CD4-positive, alpha-beta memory T cell (primary cell): ENCODE measurements at regions not wholly inside any gene's neighbourhood (a gene's known extent, or its start where the extent isn't known, plus 50 kb on each side); places are given as distances from the start of the nearest gene placed in this dataset.

Experiments
- CTCF ChIA-PET: fragments of 350-600 bp; sonication (Branson Sonifier 250); formaldehyde crosslinking; loops from one replicate; lab custom pipeline; 2021; ENCODE audit warnings: inconsistent platforms; ENCODE audit not compliant: partially characterized antibody; lab: Charles Lee
- POLR2A ChIA-PET: fragments of 350-600 bp; sonication (Branson Sonifier 250); formaldehyde crosslinking; loops from one replicate; lab custom pipeline; 2021; ENCODE audit not compliant: partially characterized antibody; lab: Charles Lee
- DNase-seq, 5 donors: peaks; one replicate each; pipeline versions ENCODE4 v3.0.0 to v3.0.0-alpha.2; 2020 to 2022; ENCODE audit warnings: mixed read lengths in 1 of 5
- H3K27ac ChIP-seq: one replicate; pipeline ENCODE4 v1.7.0; 2013; ENCODE audit warnings: low read depth, low read length
- H3K27me3 ChIP-seq: 2 replicates; pipeline ENCODE4 v1.7.0; 2013; ENCODE audit warnings: mild to moderate bottlenecking, low read length, moderate library complexity; ENCODE audit not compliant: insufficient read depth
- H3K36me3 ChIP-seq: 2 replicates; pipeline ENCODE4 v1.7.0; 2013; ENCODE audit warnings: mild to moderate bottlenecking, low read length, moderate library complexity; ENCODE audit not compliant: insufficient read depth
- H3K4me1 ChIP-seq: 2 replicates; pipeline ENCODE4 v1.7.0; 2013; ENCODE audit warnings: mild to moderate bottlenecking, low read length, moderate library complexity; ENCODE audit not compliant: insufficient read depth
- H3K4me3 ChIP-seq, 2 donors: one replicate each; pipeline ENCODE4 v1.7.0; 2013; ENCODE audit warnings: low read length in 2 of 2, mild to moderate bottlenecking in 1 of 2
- H3K9me3 ChIP-seq, 2 donors: one replicate each; pipeline ENCODE4 v1.7.0; 2013; ENCODE audit warnings: low read length in 2 of 2, control low read depth in 1 of 2; ENCODE audit not compliant: control insufficient read depth in 1 of 2
- H3K27ac Mint-ChIP-seq, 7 donors: one replicate each; pipeline ENCODE4 v1.8.0; 2020 to 2021; ENCODE audit warnings: mixed read lengths in 7 of 7, mild to moderate bottlenecking in 6 of 7, inconsistent platforms in 3 of 7, moderate library complexity in 3 of 7
- H3K27me3 Mint-ChIP-seq, 2 donors: one replicate each; pipeline ENCODE4 v1.8.0; 2020 to 2021; ENCODE audit warnings: mixed read lengths in 2 of 2
- H3K36me3 Mint-ChIP-seq, 2 donors: one replicate each; pipeline ENCODE4 v1.8.0; 2020 to 2021; ENCODE audit warnings: mixed read lengths in 2 of 2, inconsistent platforms in 1 of 2, mild to moderate bottlenecking in 1 of 2
- H3K4me1 Mint-ChIP-seq, 4 donors: one replicate each; pipeline ENCODE4 v1.8.0; 2020 to 2021; ENCODE audit warnings: mixed read lengths in 4 of 4, mild to moderate bottlenecking in 1 of 4
- H3K4me3 Mint-ChIP-seq, 8 donors: one replicate each; pipeline ENCODE4 v1.8.0; 2020 to 2021; ENCODE audit warnings: mixed read lengths in 8 of 8, mild to moderate bottlenecking in 7 of 8, moderate library complexity in 6 of 8, inconsistent platforms in 3 of 8
- H3K9me3 Mint-ChIP-seq, 8 donors: one replicate each; pipeline ENCODE4 v1.8.0; 2020 to 2021; ENCODE audit warnings: mixed read lengths in 8 of 8, mild to moderate bottlenecking in 5 of 8, inconsistent platforms in 3 of 8, moderate library complexity in 1 of 8
- intact Hi-C: fragments of 100-400 bp; cut with micrococcal nuclease; formaldehyde crosslinking; loops from one replicate; pipeline ENCODE4 v1.15.1; 2023

- H3K27ac Mint-ChIP-seq: no peak overlapping the region
- H3K4me1 Mint-ChIP-seq: no peaks in the 10 kb centered on the region
- H3K36me3 ChIP-seq: no peaks in the 10 kb centered on the region
- no peak overlapping the region for H3K4me3 Mint-ChIP-seq
- intact Hi-C loops: no loop called here
- no peaks in the 10 kb centered on the region for H3K36me3 Mint-ChIP-seq
- no peak overlapping the region for H3K4me3 ChIP-seq
- peaks cover 0 to 9% (median 1%) of the 10 kb centered on the region in 8 donors for H3K9me3 Mint-ChIP-seq
- H3K27me3 ChIP-seq: no peaks in the 10 kb centered on the region
- H3K4me1 ChIP-seq: no peaks in the 10 kb centered on the region
- H3K9me3 ChIP-seq: peaks cover 0 to 5% of the 10 kb centered on the region in 2 donors
- no peaks in the 10 kb centered on the region for H3K27me3 Mint-ChIP-seq
- no peak overlapping the region for H3K27ac ChIP-seq
- DNase-seq: no peak
- POLR2A ChIA-PET: no interaction called here
- CTCF ChIA-PET: no interaction called here
Measured at GRCh38 chr2:14750433-14750832, 117.9 kb downstream of the LRATD1 start.

- no peaks in the 10 kb centered on the region for H3K27me3 Mint-ChIP-seq
- CTCF ChIA-PET: no interaction called here
- Histone ChIP-seq H3K9me3 (peaks cover 0 to 1% of the 10 kb centered on the region in 2 donors), H3K36me3 (no peaks in the 10 kb centered on the region), H3K4me1 (no peaks in the 10 kb centered on the region), H3K27me3 (no peaks in the 10 kb centered on the region), H3K4me3 (no peak overlapping the region), H3K27ac (no peak overlapping the region)
- no peak overlapping the region for H3K4me3 Mint-ChIP-seq
- no peak overlapping the region for H3K27ac Mint-ChIP-seq
- H3K4me1 Mint-ChIP-seq: no peaks in the 10 kb centered on the region
- H3K36me3 Mint-ChIP-seq: no peaks in the 10 kb centered on the region
- intact Hi-C loops: no loop called here
- DNase-seq: no peak
- POLR2A ChIA-PET: no interaction called here
- peaks cover 0 to 9% (median 2%) of the 10 kb centered on the region in 8 donors for H3K9me3 Mint-ChIP-seq
Measured at GRCh38 chr2:14751581-14751980, 119.1 kb downstream of the LRATD1 start.

- Mint-ChIP-seq H3K36me3 (no peaks in the 10 kb centered on the region), H3K27me3 (no peaks in the 10 kb centered on the region), H3K27ac (no peak overlapping the region), H3K9me3 (peaks cover 0 to 9% (median 2%) of the 10 kb centered on the region in 8 donors), H3K4me1 (no peaks in the 10 kb centered on the region), H3K4me3 (no peak overlapping the region)
- POLR2A ChIA-PET: no interaction called here
- no peaks in the 10 kb centered on the region for H3K36me3 ChIP-seq
- CTCF ChIA-PET: no interaction called here
- H3K27me3 ChIP-seq: no peaks in the 10 kb centered on the region
- DNase-seq: no peak
- no peaks in the 10 kb centered on the region for H3K9me3 ChIP-seq
- H3K4me3 ChIP-seq: no peak overlapping the region
- no peaks in the 10 kb centered on the region for H3K4me1 ChIP-seq
- no peak overlapping the region for H3K27ac ChIP-seq
- intact Hi-C loops: no loop called here
Measured at GRCh38 chr2:14752295-14752694, 119.8 kb downstream of the LRATD1 start.

- no peak overlapping the region for H3K27ac Mint-ChIP-seq
- POLR2A ChIA-PET: no interaction called here
- H3K27me3 Mint-ChIP-seq: no peaks in the 10 kb centered on the region
Measured at GRCh38 chr2:14756122-14756541, 123.6 kb downstream of the LRATD1 start.

GRCh38 chr2:14756981-14757657 is 124.6 kb downstream of the LRATD1 start:
- no peaks in the 10 kb centered on the region for H3K36me3 Mint-ChIP-seq
- no peak overlapping the region for H3K27ac Mint-ChIP-seq
- H3K4me3 Mint-ChIP-seq: no peak overlapping the region
- no peak for DNase-seq
- H3K9me3 ChIP-seq: no peaks in the 10 kb centered on the region
- CTCF ChIA-PET: no interaction called here
- H3K4me3 ChIP-seq: no peak overlapping the region
- H3K4me1 ChIP-seq: no peaks in the 10 kb centered on the region
- H3K36me3 ChIP-seq: no peaks in the 10 kb centered on the region
- POLR2A ChIA-PET: no interaction called here
- H3K9me3 Mint-ChIP-seq: peaks cover 0 to 5% (median 0%) of the 10 kb centered on the region in 8 donors
- no peak overlapping the region for H3K27ac ChIP-seq
- H3K4me1 Mint-ChIP-seq: no peaks in the 10 kb centered on the region
- no peaks in the 10 kb centered on the region for H3K27me3 Mint-ChIP-seq
- intact Hi-C loops: no loop called here
- no peaks in the 10 kb centered on the region for H3K27me3 ChIP-seq

More at GRCh38 chr2:14756122-14756541, 123.6 kb downstream of the LRATD1 start:
- no peaks in the 10 kb centered on the region for H3K36me3 ChIP-seq
- CTCF ChIA-PET: no interaction called here
- no peaks in the 10 kb centered on the region for H3K4me1 Mint-ChIP-seq
- no peaks in the 10 kb centered on the region for H3K9me3 ChIP-seq
- no peaks in the 10 kb centered on the region for H3K4me1 ChIP-seq
- intact Hi-C loops: no loop called here
- H3K4me3 ChIP-seq: no peak overlapping the region
- no peaks in the 10 kb centered on the region for H3K36me3 Mint-ChIP-seq
- H3K9me3 Mint-ChIP-seq: peaks cover 0 to 5% (median 0%) of the 10 kb centered on the region in 8 donors
- H3K4me3 Mint-ChIP-seq: no peak overlapping the region
- DNase-seq: no peak
- H3K27ac ChIP-seq: no peak overlapping the region
- no peaks in the 10 kb centered on the region for H3K27me3 ChIP-seq

- Mint-ChIP-seq H3K4me1 (no peaks in the 10 kb centered on the region), H3K4me3 (no peak overlapping the region), H3K27me3 (no peaks in the 10 kb centered on the region), H3K36me3 (no peaks in the 10 kb centered on the region), H3K27ac (no peak overlapping the region), H3K9me3 (peaks cover 0 to 7% (median 0%) of the 10 kb centered on the region in 8 donors)
- no peaks in the 10 kb centered on the region for H3K27me3 ChIP-seq
- H3K27ac ChIP-seq: no peak overlapping the region
- ChIA-PET POLR2A (interaction anchor here (0.6 kb wide), 1 partner anchor 1950 kb away, joined by 3 read pairs; no protein-coding TSS in a partner anchor), CTCF (no interaction called here)
- no peak overlapping the region for H3K4me3 ChIP-seq
- no peak for DNase-seq
- H3K9me3 ChIP-seq: no peaks in the 10 kb centered on the region
- H3K4me1 ChIP-seq: no peaks in the 10 kb centered on the region
- H3K36me3 ChIP-seq: no peaks in the 10 kb centered on the region
- intact Hi-C loops: no loop called here
Measured at GRCh38 chr2:14759082-14759481, 126.6 kb downstream of the LRATD1 start.

- intact Hi-C loops: no loop called here
- ChIA-PET CTCF (no interaction called here), POLR2A (no interaction called here)
- H3K36me3 Mint-ChIP-seq: no peaks in the 10 kb centered on the region
- peaks cover 0 to 7% (median 0%) of the 10 kb centered on the region in 8 donors for H3K9me3 Mint-ChIP-seq
- H3K4me3 Mint-ChIP-seq: no peak overlapping the region
- no peaks in the 10 kb centered on the region for H3K27me3 Mint-ChIP-seq
- H3K27ac Mint-ChIP-seq: no peak overlapping the region
- H3K27me3 ChIP-seq: no peaks in the 10 kb centered on the region
- H3K4me1 ChIP-seq: no peaks in the 10 kb centered on the region
- H3K27ac ChIP-seq: no peak overlapping the region
- no peak for DNase-seq
- no peaks in the 10 kb centered on the region for H3K36me3 ChIP-seq
- H3K9me3 ChIP-seq: no peaks in the 10 kb centered on the region
- H3K4me1 Mint-ChIP-seq: no peaks in the 10 kb centered on the region
- H3K4me3 ChIP-seq: no peak overlapping the region
Measured at GRCh38 chr2:14760169-14760568, 127.7 kb downstream of the LRATD1 start.
